ENCODE measurements at regions not wholly inside any gene's neighbourhood (a gene's known extent, or its start where the extent isn't known, plus 50 kb on each side); places are given as distances from the start of the nearest gene placed in this dataset.

DNA sequence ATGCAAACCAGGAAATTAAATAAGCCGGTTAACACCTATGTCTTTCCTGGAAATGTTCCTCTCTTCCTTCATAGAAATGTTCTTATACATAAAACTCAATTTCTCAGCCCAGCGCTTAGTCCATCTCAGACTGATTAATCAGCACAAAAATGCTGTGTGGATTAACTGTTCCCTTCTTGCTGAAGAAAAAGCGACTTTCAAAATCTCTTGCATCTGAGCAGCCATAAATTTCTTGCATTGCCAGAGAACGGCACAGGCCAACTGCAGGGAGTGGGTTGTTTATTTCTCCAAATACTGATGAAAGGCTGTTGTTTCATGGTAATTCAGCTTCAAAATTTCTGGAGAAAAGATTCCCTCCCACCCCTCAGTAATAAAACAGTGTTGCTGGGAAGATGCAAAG lies 517.6 kb downstream of the BTBD3 start:
- Histone ChIP-seq H3K9me1 (replicated peaks; ENCODE audit: control insufficient read depth, extremely low read depth, insufficient read depth, low read length) (no peaks in the 10 kb centered on the region), H3K27ac (ENCODE audit: insufficient read depth, low read depth, low read length) (no peak overlapping the region), H3K4me2 (ENCODE audit: insufficient read depth, low read length) (no peak overlapping the region), H3K36me3 (ENCODE audit: control insufficient read depth in 2 of 2, extremely low read depth in 1 of 2, insufficient read depth in 2 of 2, low read length in 2 of 2) (no peaks in the 10 kb centered on the region), H4K20me1 (replicated peaks; ENCODE audit: control insufficient read depth, extremely low read depth, insufficient read depth, low read length) (no peaks in the 10 kb centered on the region), H3K27me3 (ENCODE audit: control insufficient read depth in 2 of 2, insufficient read depth in 2 of 2, low read length in 2 of 2) (no peaks in the 10 kb centered on the region), H3K4me3 (replicated peaks in 1 of 3; ENCODE audit: insufficient read depth in 1 of 3, low read depth in 1 of 3, low read length in 3 of 3) (no peak overlapping the region), H3K9me3 (replicated peaks; ENCODE audit: control insufficient read depth, insufficient read depth, low read length) (peaks cover 3% of the 10 kb centered on the region), H3K9ac (replicated peaks; ENCODE audit: extremely low read depth, insufficient read depth, low read length) (no peak overlapping the region), H2AFZ (ENCODE audit: low read depth, low read length) (no peak overlapping the region), H3K79me2 (ENCODE audit: control insufficient read depth, insufficient read depth, low read length) (no peaks in the 10 kb centered on the region), H3K4me1 (ENCODE audit: control insufficient read depth, extremely low read depth, insufficient read depth, low read length) (no peaks in the 10 kb centered on the region)
- CTCF ChIA-PET: no interaction called here
- POLR2A ChIA-PET: no interaction called here
- intact Hi-C loops (cut with micrococcal nuclease) (no loop called here), dilution Hi-C loops (cut with MboI; ENCODE audit: extremely low pct_ligation_motif_present, low sequenced_read_pairs) (no loop called here)
- BruUV-seq (replicated peaks): no TSS peak
- no peak for FAIRE-seq
- no peak for DNase-seq (ENCODE audit: low read depth, low spot score)
- TF ChIP-seq GATA2 (IDR thresholded peaks at IDR 0.05; ENCODE audit: insufficient read depth, insufficient read length, low read depth, low read length) (no peak), MYC (IDR thresholded peaks at IDR 0.05; ENCODE audit: low read depth, low read length) (no peak), FOS (IDR thresholded peaks at IDR 0.05; ENCODE audit: borderline replicate concordance, insufficient read depth, low read length) (no peak), POLR2AphosphoS5 (IDR thresholded peaks at IDR 0.05; ENCODE audit: insufficient read depth, low read depth, low read length) (no peak), JUN (IDR thresholded peaks at IDR 0.05; ENCODE audit: borderline replicate concordance, insufficient read depth, insufficient read length, low read depth) (no peak), POLR2A (IDR thresholded peaks at IDR 0.05; ENCODE audit: low read depth, low read length) (no peak), EZH2 (IDR thresholded peaks at IDR 0.05; ENCODE audit: borderline replicate concordance, low read depth, low read length, severe bottlenecking) (no peak)
- TF ChIP-seq, protein P1, sequence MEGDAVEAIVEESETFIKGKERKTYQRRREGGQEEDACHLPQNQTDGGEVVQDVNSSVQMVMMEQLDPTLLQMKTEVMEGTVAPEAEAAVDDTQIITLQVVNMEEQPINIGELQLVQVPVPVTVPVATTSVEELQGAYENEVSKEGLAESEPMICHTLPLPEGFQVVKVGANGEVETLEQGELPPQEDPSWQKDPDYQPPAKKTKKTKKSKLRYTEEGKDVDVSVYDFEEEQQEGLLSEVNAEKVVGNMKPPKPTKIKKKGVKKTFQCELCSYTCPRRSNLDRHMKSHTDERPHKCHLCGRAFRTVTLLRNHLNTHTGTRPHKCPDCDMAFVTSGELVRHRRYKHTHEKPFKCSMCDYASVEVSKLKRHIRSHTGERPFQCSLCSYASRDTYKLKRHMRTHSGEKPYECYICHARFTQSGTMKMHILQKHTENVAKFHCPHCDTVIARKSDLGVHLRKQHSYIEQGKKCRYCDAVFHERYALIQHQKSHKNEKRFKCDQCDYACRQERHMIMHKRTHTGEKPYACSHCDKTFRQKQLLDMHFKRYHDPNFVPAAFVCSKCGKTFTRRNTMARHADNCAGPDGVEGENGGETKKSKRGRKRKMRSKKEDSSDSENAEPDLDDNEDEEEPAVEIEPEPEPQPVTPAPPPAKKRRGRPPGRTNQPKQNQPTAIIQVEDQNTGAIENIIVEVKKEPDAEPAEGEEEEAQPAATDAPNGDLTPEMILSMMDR (IDR thresholded peaks at IDR 0.05; ENCODE audit: extremely low read depth in 1 of 2, insufficient read depth in 1 of 2, low read depth in 1 of 2, low read length in 2 of 2): no peak
- TF ChIP-seq, protein P2, sequence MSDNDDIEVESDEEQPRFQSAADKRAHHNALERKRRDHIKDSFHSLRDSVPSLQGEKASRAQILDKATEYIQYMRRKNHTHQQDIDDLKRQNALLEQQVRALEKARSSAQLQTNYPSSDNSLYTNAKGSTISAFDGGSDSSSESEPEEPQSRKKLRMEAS (IDR thresholded peaks at IDR 0.05; ENCODE audit: insufficient read depth, insufficient read length): no peak
